Activated T-helper 1 cell treated with anti-CD3 and anti-CD28 coated beads, Interleukin-12 subunit alpha, Interleukin-12 subunit beta, Interleukin-2, Interleukin-4 antibody, amounts not matched to agents 30 ng/mL and 10 ng/mL and 1 ng/mL, durations not matched to agents 14 hours and 24 hours and 36 hours (primary cell): ENCODE measurements at regions not wholly inside any gene's neighbourhood (a gene's known extent, or its start where the extent isn't known, plus 50 kb on each side); places are given as distances from the start of the nearest gene placed in this dataset.
"Not testable (repeated sequence)": the region's sequence is repeated elsewhere in the genome, so short reads cannot be mapped to it uniquely, and the experiment has no call there.

Experiments
- DNase-seq: peaks from one replicate; pipeline ENCODE4 v3.0.0; 2021; ENCODE audit warnings: low spot score
- H3K27ac Mint-ChIP-seq: one replicate; pipeline ENCODE4 v1.8.0; 2021; ENCODE audit warnings: mild to moderate bottlenecking, mixed read lengths
- H3K27me3 Mint-ChIP-seq: one replicate; pipeline ENCODE4 v1.8.0; 2022; ENCODE audit warnings: mild to moderate bottlenecking, moderate library complexity, mixed read lengths; ENCODE audit not compliant: insufficient read depth
- H3K36me3 Mint-ChIP-seq: one replicate; pipeline ENCODE4 v1.8.0; 2021; ENCODE audit warnings: low read depth, mixed read lengths
- H3K4me1 Mint-ChIP-seq: one replicate; pipeline ENCODE4 v1.8.0; 2021; ENCODE audit warnings: low read depth, mixed read lengths
- H3K4me3 Mint-ChIP-seq: one replicate; pipeline ENCODE4 v1.8.0; 2021; ENCODE audit warnings: mild to moderate bottlenecking, moderate library complexity, mixed read lengths
- H3K9me3 Mint-ChIP-seq: one replicate; pipeline ENCODE4 v1.8.0; 2021; ENCODE audit warnings: mixed read lengths
- intact Hi-C: fragments of 100-400 bp; cut with micrococcal nuclease; formaldehyde crosslinking; loops from one replicate; pipeline ENCODE4 v1.15.1; 2024

- intact Hi-C loops, H3K36me3 Mint-ChIP-seq, H3K9me3 Mint-ChIP-seq, H3K4me3 Mint-ChIP-seq, DNase-seq, H3K27ac Mint-ChIP-seq, H3K27me3 Mint-ChIP-seq, H3K4me1 Mint-ChIP-seq: not testable (repeated sequence)
Observed at GRCh38 chr9:62526306-62526705, 1336.5 kb downstream of the SPATA31A7 start.

- DNase-seq, intact Hi-C loops, H3K36me3 Mint-ChIP-seq, H3K9me3 Mint-ChIP-seq, H3K27me3 Mint-ChIP-seq, H3K4me1 Mint-ChIP-seq, H3K27ac Mint-ChIP-seq: not testable (repeated sequence)
- H3K4me3 Mint-ChIP-seq = peak overlapping the region; percentile 90
Observed at GRCh38 chr9:62532162-62532776, 1342.4 kb downstream of the SPATA31A7 start.

DNA sequence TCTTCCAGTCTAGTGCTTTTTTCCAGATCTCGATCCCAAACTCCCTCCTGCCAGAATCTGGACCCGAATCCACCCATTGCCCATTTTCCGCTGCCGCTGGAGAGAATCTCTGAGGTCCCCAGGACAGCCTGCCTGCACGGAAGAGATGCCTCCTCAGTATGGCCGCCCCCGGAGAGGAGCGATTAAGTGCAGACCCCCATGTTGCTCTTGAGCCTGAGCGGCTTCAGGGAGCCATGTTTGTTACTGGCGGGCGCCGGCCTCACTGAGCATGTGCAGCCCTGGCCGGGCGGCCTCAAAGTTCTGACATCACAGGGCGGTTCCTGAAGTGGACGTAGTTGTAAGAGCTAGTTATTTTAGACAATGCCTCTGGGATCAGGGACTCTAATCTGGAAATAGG is 1342.9 kb downstream of the SPATA31A7 start:
- H3K36me3 Mint-ChIP-seq, H3K4me1 Mint-ChIP-seq, intact Hi-C loops, DNase-seq, H3K9me3 Mint-ChIP-seq, H3K27me3 Mint-ChIP-seq: not testable (repeated sequence)
- H3K4me3 Mint-ChIP-seq = peak overlapping the region; percentile 90
- H3K27ac Mint-ChIP-seq = peak overlapping the region; percentile 84

DNA sequence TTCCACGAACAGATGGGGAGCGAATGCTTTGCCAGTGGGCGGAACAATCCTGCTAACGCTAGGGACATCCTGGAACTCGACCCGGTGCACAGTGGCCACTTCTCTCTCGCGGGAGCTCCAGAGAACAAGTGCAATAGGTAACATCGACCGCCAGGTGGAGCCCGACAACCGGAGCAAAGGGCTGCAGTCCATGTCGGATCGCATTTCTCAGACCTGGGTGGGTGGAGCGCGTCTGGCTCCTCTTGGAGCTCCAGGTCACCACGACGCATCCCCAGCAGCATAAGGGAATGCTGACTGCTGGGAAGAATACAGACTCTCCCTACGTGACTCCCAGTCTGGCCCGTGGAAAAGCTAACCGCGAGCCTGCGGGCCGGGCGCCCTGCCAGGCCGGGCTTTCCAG is 1360.7 kb downstream of the SPATA31A7 start:
- H3K4me1 Mint-ChIP-seq, DNase-seq, H3K9me3 Mint-ChIP-seq, H3K4me3 Mint-ChIP-seq, H3K27me3 Mint-ChIP-seq, H3K36me3 Mint-ChIP-seq, H3K27ac Mint-ChIP-seq, intact Hi-C loops: not testable (repeated sequence)

- H3K27me3 Mint-ChIP-seq, intact Hi-C loops, H3K9me3 Mint-ChIP-seq, H3K4me1 Mint-ChIP-seq, H3K36me3 Mint-ChIP-seq, DNase-seq, H3K4me3 Mint-ChIP-seq, H3K27ac Mint-ChIP-seq: not testable (repeated sequence)
Observed at GRCh38 chr9:62560603-62561002, 1370.8 kb downstream of the SPATA31A7 start.

- H3K4me1 Mint-ChIP-seq, H3K27me3 Mint-ChIP-seq, intact Hi-C loops, H3K36me3 Mint-ChIP-seq, H3K9me3 Mint-ChIP-seq, H3K4me3 Mint-ChIP-seq: not testable (repeated sequence)
- peak overlapping the region; percentile 68 for H3K27ac Mint-ChIP-seq
- peak; percentile 1 for DNase-seq
Observed at GRCh38 chr9:62565132-62565531, 1375.3 kb downstream of the SPATA31A7 start.

GRCh38 chr9:62566430-62566829 is 1376.6 kb downstream of the SPATA31A7 start:
- DNase-seq, intact Hi-C loops, H3K4me1 Mint-ChIP-seq, H3K4me3 Mint-ChIP-seq, H3K27ac Mint-ChIP-seq, H3K36me3 Mint-ChIP-seq, H3K9me3 Mint-ChIP-seq, H3K27me3 Mint-ChIP-seq: not testable (repeated sequence)

DNA sequence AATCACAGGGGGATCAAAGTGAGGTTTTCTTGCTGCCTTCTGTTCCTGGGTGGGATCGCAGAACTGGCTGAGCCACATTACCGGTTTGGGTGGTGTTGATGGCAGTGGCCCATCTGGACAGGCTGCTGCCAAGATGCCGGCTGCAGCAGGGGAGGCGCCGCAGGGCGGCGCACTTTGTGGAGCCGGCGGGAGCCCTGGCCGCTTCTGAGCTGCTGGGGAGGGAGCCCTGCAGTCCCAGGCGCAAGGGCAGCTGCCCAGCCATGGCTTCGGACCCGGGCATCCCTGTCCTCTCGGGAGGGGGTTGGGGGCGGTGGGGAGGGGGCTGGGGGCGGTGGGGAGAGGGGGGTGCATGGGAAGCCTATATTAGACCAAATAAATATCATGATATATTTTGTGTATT is 1407.3 kb downstream of the SPATA31A7 start:
- DNase-seq, H3K36me3 Mint-ChIP-seq, H3K27ac Mint-ChIP-seq, H3K9me3 Mint-ChIP-seq, H3K4me3 Mint-ChIP-seq, H3K4me1 Mint-ChIP-seq, intact Hi-C loops, H3K27me3 Mint-ChIP-seq: not testable (repeated sequence)
